GM23338 (cell line): ENCODE measurements at regions not wholly inside any gene's neighbourhood (a gene's known extent, or its start where the extent isn't known, plus 50 kb on each side); places are given as distances from the start of the nearest gene placed in this dataset.

Experiments
- ATAC-seq: fragments of 200-7000 bp; cut with Tn5 transposase; 3 replicates; pipeline ENCODE4 v1.9.1; 2020
- DNase-seq: peaks from one replicate; pipeline ENCODE4 v3.0.0-alpha.2; 2015; ENCODE audit warnings: low spot score
- H2AFZ ChIP-seq: fragments of 200-600 bp; sonication (generic); 2 replicates; pipeline ENCODE4 v1.8.0; 2016; ENCODE audit warnings: antibody characterized with exemption, mild to moderate bottlenecking, moderate library complexity
- H3F3A ChIP-seq: fragments of 200-600 bp; sonication (generic); replicated peaks from 2 replicates; pipeline ENCODE4 v1.8.0; 2017; ENCODE audit warnings: antibody characterized with exemption, mixed run types, low read depth
- H3K27ac ChIP-seq: fragments of 200-600 bp; sonication (generic); 2 replicates; pipeline ENCODE4 v1.6.1; 2016; ENCODE audit warnings: low read depth
- H3K27me3 ChIP-seq: fragments of 200-600 bp; sonication (generic); 2 replicates; pipeline ENCODE4 v1.8.0; 2016; ENCODE audit warnings: mild to moderate bottlenecking, mixed run types, moderate library complexity; ENCODE audit not compliant: insufficient read depth
- H3K36me3 ChIP-seq: fragments of 200-600 bp; sonication (generic); 2 replicates; pipeline ENCODE4 v1.8.0; 2016; ENCODE audit warnings: mild to moderate bottlenecking; ENCODE audit not compliant: insufficient read depth
- H3K4me1 ChIP-seq: fragments of 200-600 bp; sonication (generic); 2 replicates; pipeline ENCODE4 v1.8.0; 2016; ENCODE audit warnings: mild to moderate bottlenecking, moderate library complexity; ENCODE audit not compliant: insufficient read depth
- H3K4me2 ChIP-seq: fragments of 200-600 bp; sonication (generic); 2 replicates; pipeline ENCODE4 v1.7.1; 2017; ENCODE audit warnings: mixed run types
- H3K4me3 ChIP-seq: fragments of 200-600 bp; sonication (generic); 2 replicates; pipeline ENCODE4 v1.6.1; 2016; ENCODE audit warnings: mixed run types
- H3K79me2 ChIP-seq: fragments of 200-600 bp; sonication (generic); replicated peaks from 2 replicates; pipeline ENCODE4 v1.8.0; 2017; ENCODE audit warnings: mild to moderate bottlenecking; ENCODE audit not compliant: insufficient read depth
- H3K9me2 ChIP-seq: fragments of 200-600 bp; sonication (generic); 2 replicates; pipeline ENCODE4 v1.8.0; 2017; ENCODE audit not compliant: insufficient read depth
- H4K20me1 ChIP-seq: fragments of 200-600 bp; sonication (generic); replicated peaks from 2 replicates; pipeline ENCODE4 v1.8.0; 2017; ENCODE audit warnings: mild to moderate bottlenecking; ENCODE audit not compliant: insufficient read depth
- H3K27ac Mint-ChIP-seq: 2 replicates; pipeline ENCODE4 v1.8.0; 2020; ENCODE audit warnings: inconsistent platforms, mild to moderate bottlenecking, moderate library complexity, mixed read lengths
- H3K27me3 Mint-ChIP-seq: 3 replicates; pipeline ENCODE4 v1.8.0; 2022; ENCODE audit warnings: low read depth, mild to moderate bottlenecking, moderate library complexity, mixed read lengths, inconsistent platforms; ENCODE audit not compliant: insufficient read depth, poor library complexity
- H3K36me3 Mint-ChIP-seq: 3 replicates; pipeline ENCODE4 v1.8.0; 2021; ENCODE audit warnings: low read depth, mild to moderate bottlenecking, inconsistent platforms, moderate library complexity, mixed read lengths
- H3K4me1 Mint-ChIP-seq: 3 replicates; pipeline ENCODE4 v1.8.0; 2020; ENCODE audit warnings: mild to moderate bottlenecking, inconsistent platforms, mixed read lengths
- H3K4me3 Mint-ChIP-seq: 3 replicates; pipeline ENCODE4 v1.8.0; 2021; ENCODE audit warnings: moderate library complexity, mild to moderate bottlenecking, inconsistent platforms, mixed read lengths
- H3K9me3 Mint-ChIP-seq: 3 replicates; pipeline ENCODE4 v1.8.0; 2020; ENCODE audit warnings: moderate library complexity, mild to moderate bottlenecking, inconsistent platforms, mixed read lengths
- EZH2 ChIP-seq: fragments of 200-600 bp; sonication (generic); IDR thresholded peaks from one replicate; pipeline ENCODE4 v1.8.0; 2017; ENCODE audit warnings: antibody characterized with exemption, mild to moderate bottlenecking, low read depth; ENCODE audit not compliant: unreplicated experiment
- JUNB ChIP-seq: IDR thresholded peaks from one replicate; pipeline ENCODE4 v1.6.1; 2016; ENCODE audit warnings: antibody characterized with exemption; ENCODE audit not compliant: unreplicated experiment
- NANOG ChIP-seq: IDR thresholded peaks from 2 replicates; pipeline ENCODE4 v1.6.1; 2016; ENCODE audit warnings: antibody characterized with exemption, borderline replicate concordance
- POLR2AphosphoS5 ChIP-seq: IDR thresholded peaks from 2 replicates; pipeline ENCODE4 v1.6.1; 2016; ENCODE audit warnings: antibody characterized with exemption, low read depth
- STAT1 ChIP-seq: IDR thresholded peaks from one replicate; pipeline ENCODE4 v1.6.1; 2016; ENCODE audit warnings: antibody characterized with exemption; ENCODE audit not compliant: unreplicated experiment
- ZNF114 ChIP-seq: fragments of 250-450 bp; sonication (Bioruptor Pico); IDR thresholded peaks from 2 replicates; pipeline ENCODE4 v1.5.0; 2020; ENCODE audit warnings: mild to moderate bottlenecking, moderate library complexity
- ZNF331 ChIP-seq: fragments of 250-450 bp; sonication (Bioruptor Pico); IDR thresholded peaks from 2 replicates; pipeline ENCODE4 v1.5.0; 2020; ENCODE audit warnings: low read depth, mild to moderate bottlenecking, moderate library complexity
- TF ChIP-seq, protein P1 (sequence below): fragments of 250-450 bp; sonication (Bioruptor Pico); IDR thresholded peaks from 2 replicates; pipeline ENCODE4 v1.5.0; 2020; ENCODE audit warnings: mild to moderate bottlenecking, moderate library complexity
- TF ChIP-seq, protein P2 (sequence below), 2 experiments: fragments of 200-600 bp in 1 of 2; sonication (generic) in 1 of 2; conservative IDR thresholded peaks; 2 replicates each; pipeline versions ENCODE4 v1.5.1 to v1.6.1; 2016 to 2017; ENCODE audit warnings: antibody characterized with exemption in 2 of 2, low read depth in 2 of 2, mild to moderate bottlenecking in 2 of 2, moderate library complexity in 1 of 2

DNA sequence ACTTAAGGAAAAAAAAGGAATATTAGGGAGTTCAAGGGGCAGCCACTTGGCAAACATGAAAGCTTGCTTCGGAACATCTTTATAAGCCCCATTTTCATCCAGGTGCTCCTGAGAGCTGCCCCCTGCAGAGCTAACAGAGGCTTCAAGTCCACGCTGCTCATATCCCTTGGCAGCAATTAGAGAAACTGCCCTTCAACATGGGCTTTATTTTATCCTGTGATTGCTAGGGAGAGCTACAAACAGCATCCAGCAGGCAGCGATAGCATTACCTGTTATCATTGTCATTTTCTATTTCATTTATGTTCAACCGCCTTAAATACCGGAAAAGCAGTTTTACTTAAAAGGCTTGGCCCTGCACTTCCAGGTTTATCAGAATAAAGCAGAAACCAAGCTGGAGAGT is 68.4 kb upstream of the MCTP2 start (continued):
- TF ChIP-seq, protein P1, sequence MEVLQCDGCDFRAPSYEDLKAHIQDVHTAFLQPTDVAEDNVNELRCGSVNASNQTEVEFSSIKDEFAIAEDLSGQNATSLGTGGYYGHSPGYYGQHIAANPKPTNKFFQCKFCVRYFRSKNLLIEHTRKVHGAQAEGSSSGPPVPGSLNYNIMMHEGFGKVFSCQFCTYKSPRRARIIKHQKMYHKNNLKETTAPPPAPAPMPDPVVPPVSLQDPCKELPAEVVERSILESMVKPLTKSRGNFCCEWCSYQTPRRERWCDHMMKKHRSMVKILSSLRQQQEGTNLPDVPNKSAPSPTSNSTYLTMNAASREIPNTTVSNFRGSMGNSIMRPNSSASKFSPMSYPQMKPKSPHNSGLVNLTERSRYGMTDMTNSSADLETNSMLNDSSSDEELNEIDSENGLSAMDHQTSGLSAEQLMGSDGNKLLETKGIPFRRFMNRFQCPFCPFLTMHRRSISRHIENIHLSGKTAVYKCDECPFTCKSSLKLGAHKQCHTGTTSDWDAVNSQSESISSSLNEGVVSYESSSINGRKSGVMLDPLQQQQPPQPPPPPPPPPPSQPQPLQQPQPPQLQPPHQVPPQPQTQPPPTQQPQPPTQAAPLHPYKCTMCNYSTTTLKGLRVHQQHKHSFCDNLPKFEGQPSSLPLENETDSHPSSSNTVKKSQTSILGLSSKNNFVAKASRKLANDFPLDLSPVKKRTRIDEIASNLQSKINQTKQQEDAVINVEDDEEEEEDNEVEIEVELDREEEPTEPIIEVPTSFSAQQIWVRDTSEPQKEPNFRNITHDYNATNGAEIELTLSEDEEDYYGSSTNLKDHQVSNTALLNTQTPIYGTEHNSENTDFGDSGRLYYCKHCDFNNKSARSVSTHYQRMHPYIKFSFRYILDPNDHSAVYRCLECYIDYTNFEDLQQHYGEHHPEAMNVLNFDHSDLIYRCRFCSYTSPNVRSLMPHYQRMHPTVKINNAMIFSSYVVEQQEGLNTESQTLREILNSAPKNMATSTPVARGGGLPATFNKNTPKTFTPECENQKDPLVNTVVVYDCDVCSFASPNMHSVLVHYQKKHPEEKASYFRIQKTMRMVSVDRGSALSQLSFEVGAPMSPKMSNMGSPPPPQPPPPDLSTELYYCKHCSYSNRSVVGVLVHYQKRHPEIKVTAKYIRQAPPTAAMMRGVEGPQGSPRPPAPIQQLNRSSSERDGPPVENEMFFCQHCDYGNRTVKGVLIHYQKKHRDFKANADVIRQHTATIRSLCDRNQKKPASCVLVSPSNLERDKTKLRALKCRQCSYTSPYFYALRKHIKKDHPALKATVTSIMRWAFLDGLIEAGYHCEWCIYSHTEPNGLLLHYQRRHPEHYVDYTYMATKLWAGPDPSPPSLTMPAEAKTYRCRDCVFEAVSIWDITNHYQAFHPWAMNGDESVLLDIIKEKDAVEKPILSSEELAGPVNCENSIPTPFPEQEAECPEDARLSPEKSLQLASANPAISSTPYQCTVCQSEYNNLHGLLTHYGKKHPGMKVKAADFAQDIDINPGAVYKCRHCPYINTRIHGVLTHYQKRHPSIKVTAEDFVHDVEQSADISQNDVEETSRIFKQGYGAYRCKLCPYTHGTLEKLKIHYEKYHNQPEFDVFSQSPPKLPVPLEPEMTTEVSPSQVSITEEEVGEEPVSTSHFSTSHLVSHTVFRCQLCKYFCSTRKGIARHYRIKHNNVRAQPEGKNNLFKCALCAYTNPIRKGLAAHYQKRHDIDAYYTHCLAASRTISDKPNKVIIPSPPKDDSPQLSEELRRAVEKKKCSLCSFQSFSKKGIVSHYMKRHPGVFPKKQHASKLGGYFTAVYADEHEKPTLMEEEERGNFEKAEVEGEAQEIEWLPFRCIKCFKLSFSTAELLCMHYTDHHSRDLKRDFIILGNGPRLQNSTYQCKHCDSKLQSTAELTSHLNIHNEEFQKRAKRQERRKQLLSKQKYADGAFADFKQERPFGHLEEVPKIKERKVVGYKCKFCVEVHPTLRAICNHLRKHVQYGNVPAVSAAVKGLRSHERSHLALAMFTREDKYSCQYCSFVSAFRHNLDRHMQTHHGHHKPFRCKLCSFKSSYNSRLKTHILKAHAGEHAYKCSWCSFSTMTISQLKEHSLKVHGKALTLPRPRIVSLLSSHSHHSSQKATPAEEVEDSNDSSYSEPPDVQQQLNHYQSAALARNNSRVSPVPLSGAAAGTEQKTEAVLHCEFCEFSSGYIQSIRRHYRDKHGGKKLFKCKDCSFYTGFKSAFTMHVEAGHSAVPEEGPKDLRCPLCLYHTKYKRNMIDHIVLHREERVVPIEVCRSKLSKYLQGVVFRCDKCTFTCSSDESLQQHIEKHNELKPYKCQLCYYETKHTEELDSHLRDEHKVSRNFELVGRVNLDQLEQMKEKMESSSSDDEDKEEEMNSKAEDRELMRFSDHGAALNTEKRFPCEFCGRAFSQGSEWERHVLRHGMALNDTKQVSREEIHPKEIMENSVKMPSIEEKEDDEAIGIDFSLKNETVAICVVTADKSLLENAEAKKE (CRISPR knock-in tag): no peak
- TF ChIP-seq POLR2AphosphoS5 (no peak), EZH2 (no peak), ZNF331 (CRISPR knock-in tag) (no peak), STAT1 (no peak), JUNB (no peak), ZNF114 (CRISPR knock-in tag) (no peak), NANOG (no peak)
- TF ChIP-seq, protein P2, sequence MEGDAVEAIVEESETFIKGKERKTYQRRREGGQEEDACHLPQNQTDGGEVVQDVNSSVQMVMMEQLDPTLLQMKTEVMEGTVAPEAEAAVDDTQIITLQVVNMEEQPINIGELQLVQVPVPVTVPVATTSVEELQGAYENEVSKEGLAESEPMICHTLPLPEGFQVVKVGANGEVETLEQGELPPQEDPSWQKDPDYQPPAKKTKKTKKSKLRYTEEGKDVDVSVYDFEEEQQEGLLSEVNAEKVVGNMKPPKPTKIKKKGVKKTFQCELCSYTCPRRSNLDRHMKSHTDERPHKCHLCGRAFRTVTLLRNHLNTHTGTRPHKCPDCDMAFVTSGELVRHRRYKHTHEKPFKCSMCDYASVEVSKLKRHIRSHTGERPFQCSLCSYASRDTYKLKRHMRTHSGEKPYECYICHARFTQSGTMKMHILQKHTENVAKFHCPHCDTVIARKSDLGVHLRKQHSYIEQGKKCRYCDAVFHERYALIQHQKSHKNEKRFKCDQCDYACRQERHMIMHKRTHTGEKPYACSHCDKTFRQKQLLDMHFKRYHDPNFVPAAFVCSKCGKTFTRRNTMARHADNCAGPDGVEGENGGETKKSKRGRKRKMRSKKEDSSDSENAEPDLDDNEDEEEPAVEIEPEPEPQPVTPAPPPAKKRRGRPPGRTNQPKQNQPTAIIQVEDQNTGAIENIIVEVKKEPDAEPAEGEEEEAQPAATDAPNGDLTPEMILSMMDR (conservative IDR thresholded peaks at IDR 0.05; ENCODE audit: low read depth in 2 of 2): no peak

DNA sequence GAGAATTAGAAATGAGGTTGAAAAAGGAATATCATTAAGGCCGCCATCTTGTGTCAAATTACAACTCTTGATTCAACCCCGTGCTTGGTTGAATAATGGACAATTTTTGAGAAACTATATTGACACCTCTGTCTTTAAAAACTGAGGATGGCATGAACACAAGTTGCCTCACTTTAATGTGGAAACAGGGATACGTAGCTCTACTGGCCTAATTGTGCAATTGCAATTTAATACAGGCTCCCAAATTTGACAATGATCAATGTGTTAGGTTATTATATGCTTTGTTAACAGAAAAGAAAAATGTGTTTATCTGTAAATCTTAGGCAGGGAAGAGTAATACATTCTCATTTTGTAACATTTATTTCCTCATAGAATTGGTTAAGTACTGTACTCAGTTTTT is 77.1 kb upstream of the MCTP2 start:
- ATAC-seq: no peak
- Histone ChIP-seq H3K4me2 (no peak overlapping the region), H3F3A (no peaks in the 10 kb centered on the region), H3K4me3 (no peak overlapping the region), H3K27me3 (no peaks in the 10 kb centered on the region), H3K79me2 (no peaks in the 10 kb centered on the region), H3K4me1 (no peaks in the 10 kb centered on the region), H4K20me1 (no peaks in the 10 kb centered on the region), H3K27ac (no peak overlapping the region), H3K36me3 (no peaks in the 10 kb centered on the region), H3K9me2 (no peaks in the 10 kb centered on the region; the same call in 1 of the 2 replicates), H2AFZ (no peak overlapping the region)
- H3K9me3 Mint-ChIP-seq: peaks cover 8% of the 10 kb centered on the region; the same call in 1 of the 3 replicates
- no peak overlapping the region for H3K4me3 Mint-ChIP-seq
- TF ChIP-seq, protein P2 (conservative IDR thresholded peaks at IDR 0.05; ENCODE audit: low read depth in 2 of 2): peak in 1 of 2 experiments; percentile 32; a peak in 1 of 4 replicates
- TF ChIP-seq ZNF331 (CRISPR knock-in tag): no peak
- no peaks in the 10 kb centered on the region for H3K36me3 Mint-ChIP-seq
- H3K27me3 Mint-ChIP-seq: peaks cover 2% of the 10 kb centered on the region
- H3K4me1 Mint-ChIP-seq: no peaks in the 10 kb centered on the region
- DNase-seq: peak; percentile 9
- H3K27ac Mint-ChIP-seq: no peak overlapping the region
